ENCODE measurements at regions not wholly inside any gene's neighbourhood (a gene's known extent, or its start where the extent isn't known, plus 50 kb on each side); places are given as distances from the start of the nearest gene placed in this dataset.

DNA sequence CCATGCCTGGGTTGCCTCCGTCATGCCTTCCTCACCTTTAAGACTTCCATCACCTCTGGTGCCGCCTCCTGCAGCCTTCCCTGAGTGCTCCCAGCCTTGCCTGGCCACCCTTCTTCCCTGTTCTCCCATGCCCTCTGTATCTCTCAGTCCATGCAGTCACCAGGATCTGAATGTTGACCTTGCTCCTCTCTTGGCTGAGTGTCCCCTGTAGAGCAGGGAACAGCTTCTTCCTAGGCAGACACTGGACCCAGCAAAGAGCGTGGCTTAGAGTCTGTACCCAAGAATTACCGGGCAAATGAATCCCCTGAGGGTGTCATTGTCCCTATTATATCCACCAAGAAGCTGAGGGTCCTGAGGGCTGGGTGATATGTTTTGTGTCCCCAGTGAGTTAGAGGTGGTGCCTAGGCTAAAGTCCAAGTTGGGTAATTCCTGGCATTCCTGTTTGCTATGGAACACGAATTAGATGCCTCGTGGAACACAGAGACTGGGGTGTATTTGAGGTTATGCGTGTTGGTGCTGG lies 505.6 kb downstream of the RPS24 start:
- TF ChIP-seq, protein P1, sequence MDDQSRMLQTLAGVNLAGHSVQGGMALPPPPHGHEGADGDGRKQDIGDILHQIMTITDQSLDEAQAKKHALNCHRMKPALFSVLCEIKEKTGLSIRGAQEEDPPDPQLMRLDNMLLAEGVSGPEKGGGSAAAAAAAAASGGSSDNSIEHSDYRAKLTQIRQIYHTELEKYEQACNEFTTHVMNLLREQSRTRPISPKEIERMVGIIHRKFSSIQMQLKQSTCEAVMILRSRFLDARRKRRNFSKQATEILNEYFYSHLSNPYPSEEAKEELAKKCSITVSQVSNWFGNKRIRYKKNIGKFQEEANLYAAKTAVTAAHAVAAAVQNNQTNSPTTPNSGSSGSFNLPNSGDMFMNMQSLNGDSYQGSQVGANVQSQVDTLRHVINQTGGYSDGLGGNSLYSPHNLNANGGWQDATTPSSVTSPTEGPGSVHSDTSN (IDR thresholded peaks at IDR 0.05), result no peak
- no peak for TF ChIP-seq ELF1 (IDR thresholded peaks at IDR 0.05)
- TF ChIP-seq JUND (IDR thresholded peaks at IDR 0.05), result no peak
- TF ChIP-seq, protein P2, sequence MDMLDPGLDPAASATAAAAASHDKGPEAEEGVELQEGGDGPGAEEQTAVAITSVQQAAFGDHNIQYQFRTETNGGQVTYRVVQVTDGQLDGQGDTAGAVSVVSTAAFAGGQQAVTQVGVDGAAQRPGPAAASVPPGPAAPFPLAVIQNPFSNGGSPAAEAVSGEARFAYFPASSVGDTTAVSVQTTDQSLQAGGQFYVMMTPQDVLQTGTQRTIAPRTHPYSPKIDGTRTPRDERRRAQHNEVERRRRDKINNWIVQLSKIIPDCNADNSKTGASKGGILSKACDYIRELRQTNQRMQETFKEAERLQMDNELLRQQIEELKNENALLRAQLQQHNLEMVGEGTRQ (IDR thresholded peaks at IDR 0.05; ENCODE audit: borderline replicate concordance, low read depth, low read length), result no peak
- TF ChIP-seq, protein P3, sequence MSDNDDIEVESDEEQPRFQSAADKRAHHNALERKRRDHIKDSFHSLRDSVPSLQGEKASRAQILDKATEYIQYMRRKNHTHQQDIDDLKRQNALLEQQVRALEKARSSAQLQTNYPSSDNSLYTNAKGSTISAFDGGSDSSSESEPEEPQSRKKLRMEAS (IDR thresholded peaks at IDR 0.05; ENCODE audit: low read depth), result no peak
- TF ChIP-seq YY1 (IDR thresholded peaks at IDR 0.05; ENCODE audit: low read depth), result no peak
- TF ChIP-seq RXRA (IDR thresholded peaks at IDR 0.05; ENCODE audit: borderline replicate concordance, low read depth), result no peak
- TF ChIP-seq POLR2AphosphoS5 (IDR thresholded peaks at IDR 0.05; ENCODE audit: low read depth, low read length), result no peak
- no peak for TF ChIP-seq MEF2A (IDR thresholded peaks at IDR 0.05; ENCODE audit: borderline replicate concordance, low read depth)
- no peak for TF ChIP-seq MXI1 (IDR thresholded peaks at IDR 0.05; ENCODE audit: low read depth, low read length)
- no peak for TF ChIP-seq EZH2phosphoT487 (IDR thresholded peaks at IDR 0.05; ENCODE audit: borderline replicate concordance, low read depth)
- TF ChIP-seq, protein P4, sequence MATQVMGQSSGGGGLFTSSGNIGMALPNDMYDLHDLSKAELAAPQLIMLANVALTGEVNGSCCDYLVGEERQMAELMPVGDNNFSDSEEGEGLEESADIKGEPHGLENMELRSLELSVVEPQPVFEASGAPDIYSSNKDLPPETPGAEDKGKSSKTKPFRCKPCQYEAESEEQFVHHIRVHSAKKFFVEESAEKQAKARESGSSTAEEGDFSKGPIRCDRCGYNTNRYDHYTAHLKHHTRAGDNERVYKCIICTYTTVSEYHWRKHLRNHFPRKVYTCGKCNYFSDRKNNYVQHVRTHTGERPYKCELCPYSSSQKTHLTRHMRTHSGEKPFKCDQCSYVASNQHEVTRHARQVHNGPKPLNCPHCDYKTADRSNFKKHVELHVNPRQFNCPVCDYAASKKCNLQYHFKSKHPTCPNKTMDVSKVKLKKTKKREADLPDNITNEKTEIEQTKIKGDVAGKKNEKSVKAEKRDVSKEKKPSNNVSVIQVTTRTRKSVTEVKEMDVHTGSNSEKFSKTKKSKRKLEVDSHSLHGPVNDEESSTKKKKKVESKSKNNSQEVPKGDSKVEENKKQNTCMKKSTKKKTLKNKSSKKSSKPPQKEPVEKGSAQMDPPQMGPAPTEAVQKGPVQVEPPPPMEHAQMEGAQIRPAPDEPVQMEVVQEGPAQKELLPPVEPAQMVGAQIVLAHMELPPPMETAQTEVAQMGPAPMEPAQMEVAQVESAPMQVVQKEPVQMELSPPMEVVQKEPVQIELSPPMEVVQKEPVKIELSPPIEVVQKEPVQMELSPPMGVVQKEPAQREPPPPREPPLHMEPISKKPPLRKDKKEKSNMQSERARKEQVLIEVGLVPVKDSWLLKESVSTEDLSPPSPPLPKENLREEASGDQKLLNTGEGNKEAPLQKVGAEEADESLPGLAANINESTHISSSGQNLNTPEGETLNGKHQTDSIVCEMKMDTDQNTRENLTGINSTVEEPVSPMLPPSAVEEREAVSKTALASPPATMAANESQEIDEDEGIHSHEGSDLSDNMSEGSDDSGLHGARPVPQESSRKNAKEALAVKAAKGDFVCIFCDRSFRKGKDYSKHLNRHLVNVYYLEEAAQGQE (IDR thresholded peaks at IDR 0.05; ENCODE audit: low read depth, low read length), result no peak
- no peak for TF ChIP-seq TEAD4 (IDR thresholded peaks at IDR 0.05; ENCODE audit: borderline replicate concordance, insufficient read depth)
- no peak for TF ChIP-seq FOXJ3 (CRISPR knock-in tag; IDR thresholded peaks at IDR 0.05)
- no peak for TF ChIP-seq NRF1 (IDR thresholded peaks at IDR 0.05; ENCODE audit: low read depth, low read length)
- Histone ChIP-seq H3K27me3 (ENCODE audit: insufficient read depth) (no peaks in the 10 kb centered on the region), H3K27ac (ENCODE audit: low read depth in 2 of 2, low read length in 1 of 2) (no peak overlapping the region), H3K9me2 (no peaks in the 10 kb centered on the region), H3K79me2 (ENCODE audit: insufficient read depth) (no peaks in the 10 kb centered on the region), H4K20me1 (ENCODE audit: insufficient read depth) (no peaks in the 10 kb centered on the region), H3K9me3 (no peaks in the 10 kb centered on the region), H3K9ac (no peak overlapping the region), H3K4me2 (no peak overlapping the region), H3K4me1 (ENCODE audit: control insufficient read depth in 1 of 2, insufficient read depth in 2 of 2, low read depth in 1 of 2, low read length in 1 of 2) (peaks cover 0 to 26% of the 10 kb centered on the region in 2 experiments; a peak in 1 of 4 replicates), H3F3A (replicated peaks; ENCODE audit: insufficient read depth) (no peaks in the 10 kb centered on the region), H3K4me3 (ENCODE audit: low read depth in 2 of 2, low read length in 1 of 2) (no peak overlapping the region), H2AFZ (ENCODE audit: low read depth) (no peak overlapping the region), H3K36me3 (replicated peaks in 1 of 2; ENCODE audit: control insufficient read depth in 1 of 2, insufficient read depth in 2 of 2, low read length in 1 of 2) (no peaks in the 10 kb centered on the region)
- CTCF ChIA-PET, result interaction anchor here (1.5 kb wide), 1 partner anchor 27 kb away, joined by 4 read pairs; no protein-coding TSS in a partner anchor
- POLR2A ChIA-PET, result no interaction called here
- WGBS (ENCODE audit: low lambda C conversion rate), result 59% methylated on average over 7 of the region's 7 CpGs
- no peak for DNase-seq
